Cardiac fibroblast (primary cell): ENCODE measurements at regions not wholly inside any gene's neighbourhood (a gene's known extent, or its start where the extent isn't known, plus 50 kb on each side); places are given as distances from the start of the nearest gene placed in this dataset.

Experiments
- DNase-seq, 2 donors: peaks; one replicate each; pipeline versions ENCODE4 v3.0.0 to v3.0.0-alpha.2; 2010; ENCODE audit warnings: low read depth in 2 of 2
- H3K4me3 ChIP-seq, 2 donors: replicated peaks in 1 of 2; 1 replicate in 1 of 2; 2 replicates in 1 of 2; pipeline ENCODE4 v1.5.1; 2011; ENCODE audit warnings: low read depth in 2 of 2, low read length in 2 of 2, mild to moderate bottlenecking in 2 of 2, moderate library complexity in 1 of 2
- TF ChIP-seq, protein P1 (sequence below): IDR thresholded peaks from one replicate; pipeline ENCODE4 v1.5.1; 2011; ENCODE audit warnings: low read depth, mild to moderate bottlenecking, low read length, inconsistent platforms

DNA sequence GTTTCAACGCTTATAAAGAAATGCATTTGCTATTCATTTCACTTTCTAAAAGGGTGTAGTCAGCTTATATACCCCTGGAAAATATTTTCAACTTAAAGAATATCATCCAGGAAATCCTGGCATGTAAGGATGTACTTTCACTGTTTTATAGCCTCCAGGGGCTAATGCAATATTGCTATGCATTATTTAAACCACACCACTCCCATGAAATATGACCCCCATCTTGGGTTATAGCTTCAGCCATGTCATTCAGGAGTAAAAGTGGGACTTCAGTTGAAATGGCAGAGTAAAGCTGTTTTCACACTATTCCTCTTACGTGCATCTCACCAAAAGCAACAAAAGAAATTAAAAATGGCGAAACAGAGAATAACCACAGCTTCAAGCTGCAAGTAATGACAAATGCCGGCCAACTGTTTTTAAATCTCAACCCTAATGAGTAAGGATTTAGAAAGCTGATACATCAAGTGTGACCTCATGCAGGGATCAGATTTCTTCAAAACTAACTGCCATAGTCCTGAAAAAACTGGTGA, 84.5 kb downstream of the COL6A6 start:
- TF ChIP-seq, protein P1, sequence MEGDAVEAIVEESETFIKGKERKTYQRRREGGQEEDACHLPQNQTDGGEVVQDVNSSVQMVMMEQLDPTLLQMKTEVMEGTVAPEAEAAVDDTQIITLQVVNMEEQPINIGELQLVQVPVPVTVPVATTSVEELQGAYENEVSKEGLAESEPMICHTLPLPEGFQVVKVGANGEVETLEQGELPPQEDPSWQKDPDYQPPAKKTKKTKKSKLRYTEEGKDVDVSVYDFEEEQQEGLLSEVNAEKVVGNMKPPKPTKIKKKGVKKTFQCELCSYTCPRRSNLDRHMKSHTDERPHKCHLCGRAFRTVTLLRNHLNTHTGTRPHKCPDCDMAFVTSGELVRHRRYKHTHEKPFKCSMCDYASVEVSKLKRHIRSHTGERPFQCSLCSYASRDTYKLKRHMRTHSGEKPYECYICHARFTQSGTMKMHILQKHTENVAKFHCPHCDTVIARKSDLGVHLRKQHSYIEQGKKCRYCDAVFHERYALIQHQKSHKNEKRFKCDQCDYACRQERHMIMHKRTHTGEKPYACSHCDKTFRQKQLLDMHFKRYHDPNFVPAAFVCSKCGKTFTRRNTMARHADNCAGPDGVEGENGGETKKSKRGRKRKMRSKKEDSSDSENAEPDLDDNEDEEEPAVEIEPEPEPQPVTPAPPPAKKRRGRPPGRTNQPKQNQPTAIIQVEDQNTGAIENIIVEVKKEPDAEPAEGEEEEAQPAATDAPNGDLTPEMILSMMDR = no peak
- DNase-seq = no peak
- no peak overlapping the region for H3K4me3 ChIP-seq

DNA sequence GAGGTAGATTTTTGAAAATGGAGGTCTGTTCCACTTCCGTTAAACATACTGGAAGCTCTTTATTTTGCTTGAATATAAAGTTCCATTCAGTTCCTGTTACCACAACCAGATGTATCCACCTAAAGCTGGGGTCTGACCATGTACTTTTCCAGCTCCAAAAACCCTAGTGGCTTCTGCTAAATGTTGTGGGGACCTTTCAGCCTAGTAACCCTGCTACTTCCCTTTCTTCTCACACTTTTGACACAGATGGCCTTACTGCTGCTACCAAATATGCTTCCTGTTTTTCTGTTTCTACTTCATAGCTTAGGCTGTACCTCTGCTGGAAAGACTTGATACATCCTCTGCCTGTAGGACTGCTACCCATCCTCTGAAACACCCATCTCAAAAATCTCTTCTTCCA, 87.8 kb downstream of the COL6A6 start:
- H3K4me3 ChIP-seq = no peak overlapping the region
- TF ChIP-seq, protein P1 = no peak
- no peak for DNase-seq

DNA sequence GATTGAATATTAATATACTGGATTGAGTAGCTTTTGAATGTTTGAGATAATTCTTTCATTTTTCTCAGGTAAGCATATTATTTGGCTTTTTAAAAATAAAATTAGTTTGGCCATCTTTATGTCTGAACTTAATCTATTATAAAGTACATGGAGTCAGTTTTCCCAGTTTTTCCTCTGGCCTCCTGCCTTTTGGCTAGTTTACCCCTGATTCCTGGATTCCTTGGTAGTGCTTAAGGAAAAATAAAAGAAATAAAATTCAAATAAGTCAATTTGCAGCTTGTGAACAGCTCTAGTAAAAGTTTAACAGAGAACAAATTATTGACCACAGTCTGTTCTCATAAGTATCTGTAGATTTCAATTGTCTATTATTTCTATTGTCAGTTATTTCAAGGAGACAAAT, 89.4 kb downstream of the COL6A6 start:
- TF ChIP-seq, protein P1 = no peak
- no peak overlapping the region for H3K4me3 ChIP-seq
- DNase-seq = no peak

DNA sequence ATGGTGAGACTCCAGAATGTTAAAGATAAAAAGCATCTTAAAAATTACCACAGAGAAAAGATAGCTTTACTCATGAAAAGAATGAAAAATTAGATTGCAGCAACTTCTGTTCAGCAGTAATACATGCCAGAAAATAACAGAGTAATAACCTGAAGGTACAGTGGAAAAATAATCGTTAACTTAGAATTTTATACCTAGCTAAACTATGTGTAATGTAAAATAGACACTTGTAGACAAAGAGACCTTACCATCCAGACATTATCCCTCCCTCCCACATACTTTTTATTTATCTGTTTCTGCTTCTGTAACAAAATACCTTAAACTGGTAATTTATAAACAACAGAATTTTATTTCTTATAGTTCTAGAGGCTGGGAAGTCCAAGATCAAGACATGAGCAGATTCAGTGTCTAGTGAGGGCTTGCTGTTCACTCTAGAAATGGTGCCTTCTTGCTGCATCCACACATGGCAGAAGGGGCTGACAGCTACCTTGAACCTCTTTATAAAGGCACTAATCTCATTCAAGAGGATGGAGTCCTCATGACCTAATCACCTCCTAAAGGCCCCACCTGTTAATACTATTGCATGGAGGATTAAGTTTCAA, 90.7 kb downstream of the COL6A6 start:
- DNase-seq = no peak
- TF ChIP-seq, protein P1 = no peak
- no peak overlapping the region for H3K4me3 ChIP-seq

DNA sequence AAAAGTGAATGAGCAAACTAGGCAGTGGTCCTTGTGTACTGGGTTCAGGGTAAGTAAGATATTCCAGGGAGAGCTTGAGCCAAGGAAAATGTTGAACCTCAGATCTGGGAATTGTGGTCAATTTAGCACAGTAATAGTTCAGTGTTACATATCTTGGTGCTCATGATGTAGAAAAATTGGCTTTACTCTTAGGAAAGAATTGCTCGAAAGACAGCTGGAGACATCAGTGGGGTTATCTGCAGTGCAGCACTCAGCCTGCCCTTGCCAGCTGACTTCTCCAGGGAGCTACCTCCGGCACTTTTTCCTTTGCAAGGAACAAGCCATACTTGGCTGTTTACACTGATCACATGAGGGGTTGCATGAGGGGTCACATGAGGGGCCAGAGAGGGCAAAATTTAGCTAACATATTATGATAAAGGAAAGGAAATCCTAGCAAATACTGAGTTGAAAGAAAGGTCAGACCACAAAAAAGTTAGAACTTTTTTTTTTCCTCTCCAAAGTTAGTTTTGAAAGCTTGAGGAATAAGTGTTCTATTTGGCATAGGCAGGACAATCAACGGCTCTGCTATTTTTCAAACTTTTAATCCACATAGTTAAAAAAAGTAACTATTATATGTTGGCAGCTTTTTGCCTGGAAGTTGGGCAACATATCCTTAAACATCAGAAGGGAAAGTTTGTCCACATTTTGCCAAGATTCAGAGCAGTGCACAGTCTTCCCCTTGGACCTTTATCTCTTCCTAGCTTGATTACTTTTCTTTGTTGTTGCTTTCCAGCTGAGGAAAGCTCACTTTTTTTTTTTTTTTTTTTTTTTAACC, 92.4 kb downstream of the COL6A6 start:
- peak in 1 of 2 donors; percentile 79 for DNase-seq
- TF ChIP-seq, protein P1 = no peak
- no peak overlapping the region for H3K4me3 ChIP-seq

DNA sequence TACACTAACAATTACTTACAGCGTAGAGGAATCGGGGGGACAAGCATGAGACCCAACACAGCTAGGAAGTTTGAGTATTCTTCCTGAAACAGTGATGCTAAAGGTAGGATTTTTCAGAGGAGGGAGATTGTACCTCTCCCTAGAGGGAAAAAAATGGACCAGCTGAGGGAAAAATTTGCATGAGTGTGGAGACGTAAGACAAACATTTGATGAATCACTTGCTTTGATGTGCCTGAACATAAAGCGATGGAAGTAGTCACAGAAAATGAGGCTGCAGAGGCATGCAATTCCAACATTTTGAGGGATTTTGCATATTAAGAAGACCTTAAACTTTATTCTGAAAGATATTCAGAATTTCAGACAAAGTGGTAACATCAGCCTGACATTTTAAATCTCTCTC, 102.2 kb downstream of the COL6A6 start:
- TF ChIP-seq, protein P1 = no peak
- no peak overlapping the region for H3K4me3 ChIP-seq
- DNase-seq = no peak
